ENCODE measurements at regions not wholly inside any gene's neighbourhood (a gene's known extent, or its start where the extent isn't known, plus 50 kb on each side); places are given as distances from the start of the nearest gene placed in this dataset.

DNA sequence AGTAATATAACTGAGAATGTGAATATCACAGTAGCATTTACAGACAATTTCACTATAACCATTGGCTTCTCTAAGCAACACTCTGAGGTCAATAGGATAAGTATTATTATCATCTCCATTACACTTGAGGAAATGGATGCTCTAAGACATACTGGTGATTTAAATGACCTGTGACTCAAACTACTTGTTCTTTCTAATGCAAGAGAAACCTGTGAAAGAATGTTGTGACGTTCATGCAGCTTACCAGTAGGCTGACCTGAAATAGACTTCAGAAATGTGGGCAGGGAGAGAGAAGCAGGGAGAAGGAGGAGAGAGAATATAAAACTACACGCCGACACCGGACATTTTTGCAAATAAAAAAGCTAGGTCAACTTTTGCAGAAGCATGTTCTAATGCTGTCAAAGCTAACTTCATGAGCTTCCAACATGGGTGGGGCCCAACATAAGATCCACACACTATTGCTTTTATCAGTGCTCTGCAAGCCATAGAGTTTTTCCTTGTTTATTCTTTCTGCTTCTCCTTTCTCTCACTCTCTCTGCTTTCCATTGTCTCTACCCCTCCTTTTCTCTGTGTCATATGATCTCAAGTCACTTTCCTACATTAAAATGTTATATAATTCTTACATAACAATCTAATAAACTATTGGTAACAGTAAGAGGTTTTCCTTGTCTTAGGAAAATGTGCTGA lies 217.6 kb upstream of the FN1 start:
- TF ChIP-seq CTCF (IDR thresholded peaks at IDR 0.05): no peak
- Histone ChIP-seq H3K4me1 (no peaks in the 10 kb centered on the region), H3K4me3 (no peak overlapping the region), H3K36me3 (ENCODE audit: insufficient read depth in 1 of 2, low read depth in 1 of 2) (no peaks in the 10 kb centered on the region), H3K9me3 (no peaks in the 10 kb centered on the region), H3K27me3 (ENCODE audit: insufficient read depth in 3 of 3, low read length in 2 of 3) (no peaks in the 10 kb centered on the region), H3K27ac (no peak overlapping the region)
- no peak for ATAC-seq
- DNase-seq: no peak
- 53 to 77% (median 63%) methylated on average over 4 of the region's 4 CpGs for WGBS, 3 donors
- intact Hi-C loops (cut with DNase I): no loop called here

- no peak for ATAC-seq
Measured at GRCh38 chr2:215652388-215652787, 216.5 kb upstream of the FN1 start.

DNA sequence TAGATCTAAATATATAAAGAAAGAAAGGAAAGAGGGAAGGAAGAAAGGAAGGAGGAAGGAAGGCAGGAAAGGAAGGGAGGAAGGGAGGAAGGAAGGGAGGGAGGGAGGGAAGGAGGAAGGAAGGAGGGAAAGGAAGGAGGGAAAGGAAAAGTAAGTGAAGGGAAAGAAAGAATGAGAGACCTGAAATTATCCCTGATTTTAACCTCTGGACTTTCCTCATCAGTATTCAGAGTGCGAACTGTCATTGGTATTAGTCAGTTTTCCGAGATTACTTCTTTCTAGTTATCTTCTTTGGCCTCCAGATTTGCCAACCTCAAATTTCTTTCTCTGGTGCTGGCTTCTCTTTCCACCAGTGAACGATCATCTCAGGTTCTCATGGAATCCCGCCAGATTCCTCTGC lies 215.5 kb upstream of the FN1 start:
- TF ChIP-seq CTCF (IDR thresholded peaks at IDR 0.05): no peak
- 88 to 93% (median 91%) methylated on average over 4 of the region's 4 CpGs for WGBS, 3 donors
- DNase-seq (no peak), ATAC-seq (no peak)
- Histone ChIP-seq H3K9me3 (no peaks in the 10 kb centered on the region), H3K36me3 (ENCODE audit: insufficient read depth in 1 of 2, low read depth in 1 of 2) (no peaks in the 10 kb centered on the region), H3K27me3 (ENCODE audit: insufficient read depth in 3 of 3, low read length in 2 of 3) (no peaks in the 10 kb centered on the region), H3K4me3 (no peak overlapping the region), H3K27ac (no peak overlapping the region), H3K4me1 (no peaks in the 10 kb centered on the region)
- intact Hi-C loops (cut with DNase I): no loop called here

More at GRCh38 chr2:215652388-215652787, 216.5 kb upstream of the FN1 start:
- Histone ChIP-seq H3K4me3 (no peak overlapping the region), H3K27ac (no peak overlapping the region), H3K36me3 (ENCODE audit: insufficient read depth in 1 of 2, low read depth in 1 of 2) (no peaks in the 10 kb centered on the region), H3K4me1 (no peaks in the 10 kb centered on the region), H3K9me3 (no peaks in the 10 kb centered on the region), H3K27me3 (ENCODE audit: insufficient read depth in 3 of 3, low read length in 2 of 3) (no peaks in the 10 kb centered on the region)
- intact Hi-C loops (cut with DNase I): no loop called here
- no peak for DNase-seq
- WGBS, 3 donors: 20 to 32% (median 30%) methylated on average over 2 of the region's 2 CpGs
- TF ChIP-seq CTCF (IDR thresholded peaks at IDR 0.05): no peak

GRCh38 chr2:215644233-215644897 lies 208.5 kb upstream of the FN1 start:
- DNase-seq: peak in 1 of 2 donors; percentile 19
- intact Hi-C loops (cut with DNase I): no loop called here
- no peaks in the 10 kb centered on the region for H3K4me1 ChIP-seq
- WGBS, 3 donors: 35 to 50% (median 35%) methylated on average over 7 of the region's 7 CpGs
- H3K27ac ChIP-seq: no peak overlapping the region
- H3K36me3 ChIP-seq (ENCODE audit: insufficient read depth in 1 of 2, low read depth in 1 of 2): no peaks in the 10 kb centered on the region
- no peak for ATAC-seq
- H3K27me3 ChIP-seq (ENCODE audit: insufficient read depth in 3 of 3, low read length in 2 of 3): no peaks in the 10 kb centered on the region
- H3K4me3 ChIP-seq: no peak overlapping the region
- no peaks in the 10 kb centered on the region for H3K9me3 ChIP-seq
- TF ChIP-seq CTCF (IDR thresholded peaks at IDR 0.05): no peak

Measured in psoas muscle (tissue), 7 donors.